ENCODE measurements at regions not wholly inside any gene's neighbourhood (a gene's known extent, or its start where the extent isn't known, plus 50 kb on each side); places are given as distances from the start of the nearest gene placed in this dataset.
"Not testable (repeated sequence)": the region's sequence is repeated elsewhere in the genome, so short reads cannot be mapped to it uniquely, and the experiment has no call there.

DNA sequence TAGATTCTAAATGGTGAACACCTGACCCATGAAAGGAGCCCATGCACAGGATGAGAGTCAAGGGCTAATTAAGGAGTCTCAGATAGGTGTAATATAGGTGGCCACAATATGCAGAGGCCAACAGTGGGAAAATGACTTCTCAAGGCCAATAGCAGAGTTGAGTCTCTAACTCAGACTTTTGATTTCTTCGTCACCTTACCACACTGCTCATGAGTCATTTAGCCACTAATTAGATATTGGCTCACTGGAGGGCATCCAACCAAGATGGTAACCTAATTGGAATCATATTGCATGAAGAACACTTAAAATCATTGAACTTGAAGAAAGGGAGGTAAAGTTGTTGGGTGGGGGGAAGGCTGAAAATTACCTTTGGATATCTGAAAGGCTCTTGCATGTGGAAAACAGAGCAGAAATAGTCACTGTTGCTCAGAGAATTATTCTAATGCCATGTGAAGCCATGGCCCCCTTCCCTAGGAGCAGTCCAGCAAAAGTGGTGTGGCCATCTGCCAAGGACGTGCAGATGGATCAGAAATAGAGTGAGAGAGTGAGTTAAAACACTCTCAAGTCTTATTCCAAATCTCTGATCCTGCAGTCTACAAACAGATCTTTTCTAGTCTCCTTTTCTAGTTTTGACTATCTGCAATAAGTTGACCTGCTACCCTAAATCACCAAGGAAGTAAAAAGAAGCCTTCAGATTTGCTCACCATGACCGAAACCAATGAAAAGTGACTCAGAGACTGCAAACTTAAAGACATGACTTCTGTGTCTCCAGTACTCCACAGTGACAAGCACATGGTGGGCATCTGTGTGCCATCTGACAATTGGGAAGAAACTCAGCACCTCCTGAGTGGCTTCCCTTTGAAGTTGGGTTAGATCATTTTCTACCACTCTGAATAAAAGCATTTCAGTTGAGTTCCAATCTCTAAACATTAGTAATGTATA, 93.9 kb upstream of the C1QTNF7 start:
- no peak overlapping the region for H3K4me3 ChIP-seq (ENCODE audit: low read depth, low read length)
- no peak for DNase-seq (ENCODE audit: low read depth)
- TF ChIP-seq, protein P1, sequence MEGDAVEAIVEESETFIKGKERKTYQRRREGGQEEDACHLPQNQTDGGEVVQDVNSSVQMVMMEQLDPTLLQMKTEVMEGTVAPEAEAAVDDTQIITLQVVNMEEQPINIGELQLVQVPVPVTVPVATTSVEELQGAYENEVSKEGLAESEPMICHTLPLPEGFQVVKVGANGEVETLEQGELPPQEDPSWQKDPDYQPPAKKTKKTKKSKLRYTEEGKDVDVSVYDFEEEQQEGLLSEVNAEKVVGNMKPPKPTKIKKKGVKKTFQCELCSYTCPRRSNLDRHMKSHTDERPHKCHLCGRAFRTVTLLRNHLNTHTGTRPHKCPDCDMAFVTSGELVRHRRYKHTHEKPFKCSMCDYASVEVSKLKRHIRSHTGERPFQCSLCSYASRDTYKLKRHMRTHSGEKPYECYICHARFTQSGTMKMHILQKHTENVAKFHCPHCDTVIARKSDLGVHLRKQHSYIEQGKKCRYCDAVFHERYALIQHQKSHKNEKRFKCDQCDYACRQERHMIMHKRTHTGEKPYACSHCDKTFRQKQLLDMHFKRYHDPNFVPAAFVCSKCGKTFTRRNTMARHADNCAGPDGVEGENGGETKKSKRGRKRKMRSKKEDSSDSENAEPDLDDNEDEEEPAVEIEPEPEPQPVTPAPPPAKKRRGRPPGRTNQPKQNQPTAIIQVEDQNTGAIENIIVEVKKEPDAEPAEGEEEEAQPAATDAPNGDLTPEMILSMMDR (IDR thresholded peaks at IDR 0.05; ENCODE audit: low read depth, low read length, missing control alignments), result no peak

DNA sequence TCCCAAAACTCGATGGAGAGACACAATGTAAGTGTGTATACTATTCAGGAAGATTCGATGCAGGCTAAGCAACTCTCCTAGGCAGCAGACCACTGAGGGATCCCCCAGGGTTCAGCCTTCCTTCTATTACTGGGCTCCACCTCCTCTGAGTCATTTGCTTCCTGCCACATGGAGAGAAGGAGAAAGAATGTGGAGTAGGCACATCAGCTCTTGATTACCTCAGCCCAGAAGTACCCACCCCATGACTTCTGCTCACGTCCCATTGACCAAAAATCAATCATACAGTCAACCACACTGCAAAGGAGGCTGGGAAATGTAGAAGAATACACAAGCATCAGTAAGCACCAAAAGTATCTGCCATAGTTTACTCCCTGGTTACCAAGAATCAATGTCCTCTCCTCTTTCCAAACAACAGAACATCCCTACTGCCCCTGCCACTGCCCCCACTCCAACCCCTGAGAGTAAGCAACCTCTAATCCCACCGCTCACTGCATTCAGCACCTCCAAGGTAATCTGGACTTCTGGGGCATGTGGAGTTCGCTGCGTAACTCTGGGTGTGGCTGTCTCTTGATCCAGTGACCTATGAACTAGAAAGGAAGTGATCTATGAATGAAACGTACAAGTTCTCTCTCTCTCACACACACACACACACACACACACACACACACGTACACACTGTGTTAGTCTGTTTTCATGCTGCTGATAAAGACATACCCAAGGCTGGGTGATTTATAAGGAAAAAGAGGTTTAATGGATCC, 91.2 kb upstream of the C1QTNF7 start:
- no peak for DNase-seq (ENCODE audit: low read depth)
- H3K4me3 ChIP-seq (ENCODE audit: low read depth, low read length), result no peak overlapping the region
- TF ChIP-seq, protein P1 (IDR thresholded peaks at IDR 0.05; ENCODE audit: low read depth, low read length, missing control alignments), result no peak

DNA sequence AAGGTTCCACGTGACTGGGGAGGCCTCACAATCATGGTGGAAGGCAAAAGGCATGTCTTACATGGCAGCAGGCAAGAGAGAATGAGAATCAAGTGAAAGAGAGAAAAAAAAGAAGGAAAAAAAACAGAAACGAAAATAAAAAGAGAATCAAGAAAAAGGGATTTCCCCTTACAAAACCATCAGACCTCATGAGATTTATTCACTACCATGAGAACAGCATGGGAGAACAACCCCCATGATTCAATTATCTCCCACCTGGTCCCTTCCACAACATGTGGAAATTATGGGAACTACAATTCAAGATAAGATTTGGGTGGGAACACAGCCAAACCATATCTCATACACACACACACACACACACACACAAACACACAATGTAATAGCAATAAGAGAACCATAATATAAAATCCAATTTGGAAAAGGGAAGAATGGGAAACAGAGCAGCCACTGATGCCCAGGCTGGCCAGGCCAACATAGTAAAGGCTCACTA, 90.6 kb upstream of the C1QTNF7 start:
- DNase-seq (ENCODE audit: low read depth); H3K4me3 ChIP-seq (ENCODE audit: low read depth, low read length): not testable (repeated sequence)

DNA sequence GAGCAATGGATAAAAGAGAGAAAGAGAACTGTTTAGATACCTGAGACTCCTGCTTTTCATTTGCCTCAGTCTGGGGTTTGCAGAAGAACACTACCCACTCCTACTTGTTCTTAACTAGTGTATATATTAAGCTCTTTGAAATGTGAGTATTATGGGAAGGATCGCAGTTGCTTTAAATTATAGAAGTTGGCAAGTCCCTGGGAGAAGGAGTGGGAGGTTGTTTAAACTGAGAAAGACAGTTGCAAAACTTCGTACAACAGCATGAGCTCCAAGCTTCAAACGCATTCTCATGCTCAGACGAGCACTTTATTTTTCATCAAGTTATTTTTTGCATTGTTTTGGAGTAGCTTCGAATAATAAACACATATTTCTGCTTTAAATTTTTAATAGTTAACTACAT, 88.1 kb upstream of the C1QTNF7 start:
- TF ChIP-seq, protein P1 (IDR thresholded peaks at IDR 0.05; ENCODE audit: low read depth, low read length, missing control alignments), result no peak
- DNase-seq (ENCODE audit: low read depth), result no peak
- no peak overlapping the region for H3K4me3 ChIP-seq (ENCODE audit: low read depth, low read length)

DNA sequence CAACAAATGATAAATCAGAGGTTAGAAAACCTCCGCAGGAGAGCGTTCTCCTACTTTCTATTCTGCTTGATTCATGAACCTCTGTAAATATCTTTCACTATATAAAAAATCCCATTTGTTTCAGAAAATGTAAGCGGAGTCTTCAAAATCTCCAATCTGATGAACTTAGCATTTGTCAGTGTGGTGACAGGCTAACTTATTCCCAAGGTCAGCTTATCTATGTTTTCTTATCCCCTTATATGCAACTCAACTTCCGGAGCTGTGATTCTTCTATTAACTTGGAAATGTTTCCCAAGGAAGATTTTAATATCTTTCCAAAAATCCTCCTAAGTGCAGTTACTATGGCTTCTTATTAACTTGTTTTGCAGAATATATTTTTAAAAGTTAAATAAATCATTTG, 87.5 kb upstream of the C1QTNF7 start:
- no peak for DNase-seq (ENCODE audit: low read depth)
- TF ChIP-seq, protein P1 (IDR thresholded peaks at IDR 0.05; ENCODE audit: low read depth, low read length, missing control alignments), result no peak
- H3K4me3 ChIP-seq (ENCODE audit: low read depth, low read length), result no peak overlapping the region

DNA sequence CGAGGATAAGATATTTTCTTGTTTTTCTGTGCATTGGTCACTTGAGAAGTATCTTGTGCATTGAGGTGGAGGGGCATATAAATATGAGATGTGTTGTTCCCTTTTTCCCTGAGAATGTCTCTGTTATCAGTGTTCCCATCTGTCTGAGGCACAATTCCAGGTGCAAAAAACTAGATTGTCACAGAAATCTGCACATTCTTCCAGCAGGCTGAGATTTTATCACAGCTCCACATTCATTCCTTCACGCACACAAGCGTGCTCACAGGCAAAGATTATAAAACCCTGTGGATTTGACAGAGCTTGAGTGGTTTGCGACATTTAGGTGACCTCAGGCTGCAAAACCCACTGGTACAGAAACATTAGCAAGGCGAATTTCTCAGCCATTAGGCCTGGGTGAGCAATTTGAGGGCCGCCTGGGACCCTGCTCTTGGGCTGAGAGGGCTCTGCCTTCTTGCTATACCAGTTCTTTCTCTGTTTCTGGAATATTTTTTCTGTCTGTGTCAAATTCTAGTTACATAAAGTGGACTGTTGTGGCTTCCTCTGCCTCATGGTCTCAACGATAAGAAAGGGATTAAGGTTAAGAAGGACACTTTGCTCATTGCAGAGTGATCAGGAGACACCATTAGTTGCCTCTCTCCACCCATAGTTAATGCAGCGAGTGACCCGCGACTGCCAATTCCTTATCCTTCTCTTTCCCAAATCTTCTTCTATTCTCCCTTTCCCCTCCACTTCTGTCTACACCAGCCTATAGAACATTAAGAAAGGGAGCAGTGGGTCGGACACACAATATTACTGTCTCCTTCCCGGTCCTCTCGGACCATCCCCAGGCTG, 86.7 kb upstream of the C1QTNF7 start:
- no peak overlapping the region for H3K4me3 ChIP-seq (ENCODE audit: low read depth, low read length)
- DNase-seq (ENCODE audit: low read depth), result no peak
- TF ChIP-seq, protein P1 (IDR thresholded peaks at IDR 0.05; ENCODE audit: low read depth, low read length, missing control alignments), result no peak

Data from GM12864 (cell line).